Neural progenitor cell (in vitro differentiated cells): ENCODE measurements at regions not wholly inside any gene's neighbourhood (a gene's known extent, or its start where the extent isn't known, plus 50 kb on each side); places are given as distances from the start of the nearest gene placed in this dataset.
A peak's percentile ranks its signal among the peaks of the same experiment; 100 is the strongest.

Experiments used
- DNase-seq: peaks from one replicate; pipeline ENCODE4 v3.0.0-alpha.2; 2016; ENCODE audit warnings: low spot score
- H2AFZ ChIP-seq: fragments of 200-600 bp; sonication (generic); replicated peaks from 2 replicates; pipeline ENCODE4 v1.6.1; 2016; ENCODE audit warnings: antibody characterized with exemption
- H3F3A ChIP-seq: fragments of 200-600 bp; sonication (generic); 2 replicates; pipeline ENCODE4 v1.6.1; 2016; ENCODE audit warnings: antibody characterized with exemption, low read depth
- H3K27ac ChIP-seq: fragments of 200-600 bp; sonication (generic); 2 replicates; pipeline ENCODE4 v1.5.1; 2016; ENCODE audit warnings: mild to moderate bottlenecking
- H3K27me3 ChIP-seq: fragments of 200-600 bp; sonication (generic); 2 replicates; pipeline ENCODE4 v1.6.1; 2016; ENCODE audit warnings: mild to moderate bottlenecking, moderate library complexity
- H3K36me3 ChIP-seq: fragments of 200-600 bp; sonication (generic); 2 replicates; pipeline ENCODE4 v1.5.1; 2016
- H3K4me1 ChIP-seq: fragments of 200-600 bp; sonication (generic); 2 replicates; pipeline ENCODE4 v1.6.1; 2016; ENCODE audit warnings: mixed run types
- H3K4me2 ChIP-seq: fragments of 200-600 bp; sonication (generic); 2 replicates; pipeline ENCODE4 v1.6.1; 2016
- H3K4me3 ChIP-seq: fragments of 200-600 bp; sonication (generic); 2 replicates; pipeline ENCODE4 v1.5.1; 2016
- H3K79me2 ChIP-seq: fragments of 200-600 bp; sonication (generic); 2 replicates; pipeline ENCODE4 v1.6.1; 2016; ENCODE audit warnings: low read depth
- H3K9ac ChIP-seq: fragments of 200-600 bp; sonication (generic); 2 replicates; pipeline ENCODE4 v1.6.1; 2016
- H3K9me3 ChIP-seq: fragments of 200-600 bp; sonication (generic); 2 replicates; pipeline ENCODE4 v1.5.1; 2016; ENCODE audit warnings: low read depth
- H4K20me1 ChIP-seq: fragments of 200-600 bp; sonication (generic); 2 replicates; pipeline ENCODE4 v1.6.1; 2016; ENCODE audit warnings: low read depth
- H3K27ac Mint-ChIP-seq: 3 replicates; pipeline ENCODE4 v1.8.0; 2021; ENCODE audit warnings: mixed read lengths
- H3K27me3 Mint-ChIP-seq: 2 replicates; pipeline ENCODE4 v1.8.0; 2022; ENCODE audit warnings: low read depth, mild to moderate bottlenecking, inconsistent platforms, moderate library complexity, mixed read lengths; ENCODE audit not compliant: insufficient read depth
- H3K36me3 Mint-ChIP-seq: 3 replicates; pipeline ENCODE4 v1.8.0; 2021; ENCODE audit warnings: mixed read lengths
- H3K4me1 Mint-ChIP-seq: 3 replicates; pipeline ENCODE4 v1.8.0; 2021; ENCODE audit warnings: mixed read lengths
- H3K4me3 Mint-ChIP-seq: 3 replicates; pipeline ENCODE4 v1.8.0; 2021; ENCODE audit warnings: mild to moderate bottlenecking, moderate library complexity, mixed read lengths
- H3K9me3 Mint-ChIP-seq: 3 replicates; pipeline ENCODE4 v1.8.0; 2020; ENCODE audit warnings: mixed read lengths
- CTCF ChIP-seq: fragments of 200-600 bp; sonication (generic); IDR thresholded peaks from 2 replicates; pipeline ENCODE4 v1.5.1; 2017; ENCODE audit warnings: antibody characterized with exemption, mild to moderate bottlenecking
- EZH2 ChIP-seq: fragments of 200-600 bp; sonication (generic); IDR thresholded peaks from 2 replicates; pipeline ENCODE4 v1.6.1; 2017; ENCODE audit warnings: antibody characterized with exemption, mild to moderate bottlenecking, moderate library complexity
- EZH2phosphoT487 ChIP-seq: fragments of 200-600 bp; sonication (generic); IDR thresholded peaks from 2 replicates; pipeline ENCODE4 v1.6.1; 2017; ENCODE audit warnings: antibody characterized with exemption

GRCh38 chr6:91694016-91694654, 1107.3 kb upstream of the MAP3K7 start:
- Histone ChIP-seq H3K27ac (no peak overlapping the region), H3K36me3 (no peaks in the 10 kb centered on the region), H3K79me2 (no peaks in the 10 kb centered on the region), H4K20me1 (no peaks in the 10 kb centered on the region), H3K4me1 (no peaks in the 10 kb centered on the region), H3K9ac (no peak overlapping the region), H3K9me3 (no peaks in the 10 kb centered on the region), H3K4me2 (no peak overlapping the region), H3F3A (no peaks in the 10 kb centered on the region), H2AFZ (no peak overlapping the region), H3K27me3 (no peaks in the 10 kb centered on the region), H3K4me3 (no peak overlapping the region)
- Mint-ChIP-seq H3K27me3 (no peaks in the 10 kb centered on the region), H3K4me3 (no peak overlapping the region), H3K4me1 (no peaks in the 10 kb centered on the region), H3K36me3 (no peaks in the 10 kb centered on the region), H3K9me3 (no peaks in the 10 kb centered on the region), H3K27ac (no peak overlapping the region)
- no peak for DNase-seq
- no peak for TF ChIP-seq EZH2

- DNase-seq = no peak
- Histone ChIP-seq H3K27ac (no peak overlapping the region), H3K4me3 (no peak overlapping the region), H3K4me1 (no peaks in the 10 kb centered on the region), H2AFZ (no peak overlapping the region), H4K20me1 (no peaks in the 10 kb centered on the region), H3K79me2 (no peaks in the 10 kb centered on the region), H3K9me3 (no peaks in the 10 kb centered on the region), H3K27me3 (no peaks in the 10 kb centered on the region), H3F3A (no peaks in the 10 kb centered on the region), H3K36me3 (no peaks in the 10 kb centered on the region), H3K9ac (no peak overlapping the region), H3K4me2 (no peak overlapping the region)
- Mint-ChIP-seq H3K36me3 (no peaks in the 10 kb centered on the region), H3K4me3 (no peak overlapping the region), H3K27me3 (no peaks in the 10 kb centered on the region), H3K9me3 (no peaks in the 10 kb centered on the region), H3K4me1 (no peaks in the 10 kb centered on the region), H3K27ac (no peak overlapping the region)
- TF ChIP-seq EZH2 = no peak
- TF ChIP-seq CTCF = no peak
- TF ChIP-seq EZH2phosphoT487 = no peak
Observed at GRCh38 chr6:91691449-91691848, 1104.6 kb upstream of the MAP3K7 start.

- no peaks in the 10 kb centered on the region for H3K79me2 ChIP-seq
- no peaks in the 10 kb centered on the region for H3K27me3 ChIP-seq
- no peak overlapping the region for H3K4me3 Mint-ChIP-seq
- no peak overlapping the region for H2AFZ ChIP-seq
- H3K27ac ChIP-seq = no peak overlapping the region
- no peak overlapping the region for H3K4me2 ChIP-seq
- TF ChIP-seq EZH2 (no peak), EZH2phosphoT487 (no peak), CTCF (no peak)
- H3K4me3 ChIP-seq = no peak overlapping the region
- peaks cover 25% of the 10 kb centered on the region for H3K4me1 Mint-ChIP-seq
- H3K9me3 Mint-ChIP-seq = no peaks in the 10 kb centered on the region
- no peaks in the 10 kb centered on the region for H3K36me3 ChIP-seq
- H3K9me3 ChIP-seq = no peaks in the 10 kb centered on the region
- no peak overlapping the region for H3K9ac ChIP-seq
- no peaks in the 10 kb centered on the region for H4K20me1 ChIP-seq
- H3K27me3 Mint-ChIP-seq = no peaks in the 10 kb centered on the region
- DNase-seq = no peak
- H3K27ac Mint-ChIP-seq = no peak overlapping the region
- H3K36me3 Mint-ChIP-seq = no peaks in the 10 kb centered on the region
- no peaks in the 10 kb centered on the region for H3F3A ChIP-seq
- H3K4me1 ChIP-seq = no peaks in the 10 kb centered on the region
Observed at GRCh38 chr6:91683240-91683639, 1096.4 kb upstream of the MAP3K7 start.

GRCh38 chr6:91681296-91681695, 1094.4 kb upstream of the MAP3K7 start:
- Histone ChIP-seq H3K27me3 (no peaks in the 10 kb centered on the region), H3F3A (no peaks in the 10 kb centered on the region), H3K79me2 (no peaks in the 10 kb centered on the region), H3K36me3 (no peaks in the 10 kb centered on the region), H4K20me1 (no peaks in the 10 kb centered on the region), H3K9me3 (no peaks in the 10 kb centered on the region), H2AFZ (no peak overlapping the region), H3K4me1 (no peaks in the 10 kb centered on the region), H3K27ac (no peak overlapping the region), H3K4me3 (no peak overlapping the region), H3K4me2 (no peak overlapping the region), H3K9ac (no peak overlapping the region)
- Mint-ChIP-seq H3K4me1 (peaks cover 41% of the 10 kb centered on the region), H3K27me3 (no peaks in the 10 kb centered on the region), H3K27ac (peak overlapping the region; percentile 86), H3K9me3 (no peaks in the 10 kb centered on the region), H3K4me3 (no peak overlapping the region), H3K36me3 (no peaks in the 10 kb centered on the region)
- TF ChIP-seq CTCF (no peak), EZH2 (no peak), EZH2phosphoT487 (no peak)
- no peak for DNase-seq
